Activated naive CD4-positive, alpha-beta T cell treated with anti-CD3 and anti-CD28 coated beads for 36 hours (primary cell): ENCODE measurements at regions not wholly inside any gene's neighbourhood (a gene's known extent, or its start where the extent isn't known, plus 50 kb on each side); places are given as distances from the start of the nearest gene placed in this dataset.
"Not testable (repeated sequence)": the region's sequence is repeated elsewhere in the genome, so short reads cannot be mapped to it uniquely, and the experiment has no call there.

Experiments used
- CTCF ChIA-PET: fragments of 350-600 bp; sonication (Branson Sonifier 250); formaldehyde crosslinking; loops from one replicate; lab custom pipeline; 2021; ENCODE audit warnings: antibody characterized with exemption; lab: Charles Lee
- DNase-seq: peaks from one replicate; pipeline ENCODE4 v3.0.0-alpha.2; 2020
- H3K27ac Mint-ChIP-seq: one replicate; pipeline ENCODE4 v1.8.0; 2021; ENCODE audit warnings: mild to moderate bottlenecking, mixed read lengths
- H3K27me3 Mint-ChIP-seq: one replicate; pipeline ENCODE4 v1.8.0; 2021; ENCODE audit warnings: low read depth, mixed read lengths
- H3K36me3 Mint-ChIP-seq: one replicate; pipeline ENCODE4 v1.8.0; 2021; ENCODE audit warnings: low read depth, mixed read lengths
- H3K4me1 Mint-ChIP-seq: one replicate; pipeline ENCODE4 v1.8.0; 2021; ENCODE audit warnings: low read depth, mixed read lengths
- H3K4me3 Mint-ChIP-seq: one replicate; pipeline ENCODE4 v1.8.0; 2021; ENCODE audit warnings: mild to moderate bottlenecking, moderate library complexity, mixed read lengths
- H3K9me3 Mint-ChIP-seq: one replicate; pipeline ENCODE4 v1.8.0; 2021; ENCODE audit warnings: mixed read lengths
- intact Hi-C: fragments of 100-400 bp; cut with micrococcal nuclease; formaldehyde crosslinking; loops from one replicate; pipeline ENCODE4 v1.15.1; 2023

DNA sequence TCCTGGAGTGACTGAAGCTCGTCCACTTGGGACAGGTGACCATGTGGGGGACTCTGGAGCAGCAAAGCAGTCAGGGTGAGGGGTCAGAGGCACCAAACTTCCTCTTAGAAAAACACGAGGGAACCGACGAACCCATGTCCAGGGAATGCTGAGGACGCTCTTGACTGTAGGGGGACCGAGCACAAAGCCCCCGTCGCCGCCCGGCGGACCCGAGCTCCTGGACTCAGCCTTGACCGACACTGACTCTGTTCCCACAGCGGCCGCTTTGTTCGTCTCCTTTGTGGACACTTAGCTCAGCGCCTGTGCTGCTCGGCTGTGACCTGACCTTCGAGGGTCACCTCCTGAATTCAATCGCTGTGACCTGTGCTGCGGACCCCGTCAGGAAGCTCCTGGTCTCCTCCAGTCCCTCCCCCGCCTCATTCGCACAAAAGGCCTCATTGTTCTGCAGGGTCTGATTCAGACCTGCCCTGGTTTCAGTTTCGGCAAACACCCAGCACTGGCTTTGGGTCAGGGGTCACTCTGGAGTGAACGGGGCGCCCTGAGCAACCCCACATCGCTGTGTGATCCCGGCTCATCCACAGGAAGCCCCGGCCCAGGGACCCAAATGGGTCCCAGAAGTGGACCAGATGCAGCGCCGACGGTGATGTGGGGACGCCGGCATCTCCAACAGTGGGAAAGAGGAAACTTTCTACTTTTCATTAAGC lies 454.8 kb downstream of the PREX1 start:
- H3K4me3 Mint-ChIP-seq, H3K4me1 Mint-ChIP-seq, CTCF ChIA-PET, intact Hi-C loops, H3K36me3 Mint-ChIP-seq, H3K27ac Mint-ChIP-seq, H3K9me3 Mint-ChIP-seq, DNase-seq: not testable (repeated sequence)
- peaks cover 13% of the 10 kb centered on the region for H3K27me3 Mint-ChIP-seq

DNA sequence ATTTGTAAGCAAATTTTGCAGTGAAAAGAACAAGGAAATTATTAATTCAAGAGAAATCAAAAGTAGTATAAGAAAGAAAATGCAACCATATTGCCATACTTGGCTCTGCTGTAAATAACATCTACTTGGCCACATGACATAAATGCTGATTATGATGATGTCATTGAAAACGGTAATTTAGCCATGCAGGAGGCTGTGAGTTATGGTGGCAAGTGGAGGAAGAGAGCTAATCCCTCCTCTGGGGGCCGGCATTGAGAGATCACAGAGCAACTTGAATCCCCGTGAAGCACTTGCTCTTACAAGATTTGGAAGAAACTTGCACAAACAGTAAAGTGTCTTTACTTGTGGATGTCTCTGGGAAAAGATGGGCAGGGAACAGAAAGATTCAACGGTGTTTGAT lies 456.6 kb downstream of the PREX1 start:
- H3K4me3 Mint-ChIP-seq: no peak overlapping the region
- peaks cover 2% of the 10 kb centered on the region for H3K9me3 Mint-ChIP-seq
- H3K36me3 Mint-ChIP-seq: no peaks in the 10 kb centered on the region
- H3K4me1 Mint-ChIP-seq: peaks cover 8% of the 10 kb centered on the region
- no peak for DNase-seq
- H3K27ac Mint-ChIP-seq: no peak overlapping the region
- intact Hi-C loops: no loop called here
- CTCF ChIA-PET: no interaction called here
- H3K27me3 Mint-ChIP-seq: peaks cover 17% of the 10 kb centered on the region

DNA sequence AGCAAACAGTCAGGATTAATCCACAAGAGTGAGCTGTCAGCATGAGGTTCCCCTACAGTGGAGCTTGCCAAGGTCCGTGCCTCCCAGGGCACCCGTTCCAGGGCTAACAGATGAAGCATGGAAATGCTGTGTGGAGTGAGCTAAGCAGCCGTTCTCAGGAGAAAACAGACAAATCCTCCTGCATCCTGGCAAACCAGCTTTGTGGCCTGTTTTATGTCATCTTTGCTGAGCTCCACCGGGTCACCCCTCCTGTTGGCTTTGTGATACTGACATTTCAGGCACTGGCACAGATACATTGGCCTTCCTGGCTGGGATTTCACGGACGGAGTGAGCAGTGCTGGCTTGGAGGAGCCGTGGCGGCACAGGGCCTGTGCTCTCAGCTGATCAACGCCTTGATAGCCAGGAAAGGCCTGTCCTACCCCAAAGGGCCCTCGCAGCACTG lies 459.2 kb downstream of the PREX1 start:
- DNase-seq, H3K36me3 Mint-ChIP-seq, intact Hi-C loops, CTCF ChIA-PET, H3K9me3 Mint-ChIP-seq, H3K27me3 Mint-ChIP-seq, H3K4me3 Mint-ChIP-seq, H3K4me1 Mint-ChIP-seq, H3K27ac Mint-ChIP-seq: not testable (repeated sequence)

DNA sequence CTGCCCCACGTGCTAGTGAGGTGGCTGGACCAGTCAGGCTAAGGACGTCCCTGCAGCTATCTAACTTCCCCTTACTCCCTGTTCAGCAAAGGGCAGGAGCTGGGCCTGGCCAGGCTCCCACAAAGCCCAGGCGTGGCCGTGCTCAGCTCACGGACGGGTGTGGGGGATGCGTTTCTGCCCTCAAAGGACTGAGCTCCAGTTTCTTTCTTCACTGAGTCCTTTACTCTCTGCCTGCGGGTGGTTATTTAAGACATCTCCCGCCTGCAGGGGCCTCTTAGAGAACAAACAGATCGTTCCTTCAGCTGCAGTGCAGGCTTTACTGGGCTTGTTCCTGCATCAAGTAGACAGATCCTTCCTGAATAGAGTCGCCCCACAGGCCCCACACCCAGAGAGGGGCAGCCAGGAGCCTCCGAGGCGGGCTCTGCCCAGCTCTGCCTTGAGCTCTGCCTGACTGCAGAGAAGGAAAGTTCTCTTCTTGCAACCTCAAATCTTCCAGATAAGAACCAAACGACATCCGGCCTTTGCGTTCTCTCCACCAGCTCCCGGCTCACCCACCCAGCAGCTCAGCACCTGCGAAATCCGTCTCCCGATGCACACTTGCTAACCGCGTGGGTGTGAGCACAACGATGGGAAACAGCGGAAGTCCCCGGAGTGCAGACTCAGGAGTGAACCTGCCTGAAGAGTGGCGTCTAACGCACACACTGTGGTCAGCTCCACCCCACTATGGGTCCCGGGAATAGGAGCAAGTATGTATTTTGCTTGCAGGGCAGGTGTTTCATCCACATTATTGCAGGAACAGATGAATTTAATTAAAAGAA lies 460.0 kb downstream of the PREX1 start:
- H3K4me3 Mint-ChIP-seq, H3K4me1 Mint-ChIP-seq, H3K27ac Mint-ChIP-seq, H3K27me3 Mint-ChIP-seq, DNase-seq, H3K36me3 Mint-ChIP-seq, intact Hi-C loops, H3K9me3 Mint-ChIP-seq: not testable (repeated sequence)
- CTCF ChIA-PET: interaction anchor here (0.6 kb wide), 1 partner anchor 454 kb away, joined by 3 read pairs; no protein-coding TSS in a partner anchor

DNA sequence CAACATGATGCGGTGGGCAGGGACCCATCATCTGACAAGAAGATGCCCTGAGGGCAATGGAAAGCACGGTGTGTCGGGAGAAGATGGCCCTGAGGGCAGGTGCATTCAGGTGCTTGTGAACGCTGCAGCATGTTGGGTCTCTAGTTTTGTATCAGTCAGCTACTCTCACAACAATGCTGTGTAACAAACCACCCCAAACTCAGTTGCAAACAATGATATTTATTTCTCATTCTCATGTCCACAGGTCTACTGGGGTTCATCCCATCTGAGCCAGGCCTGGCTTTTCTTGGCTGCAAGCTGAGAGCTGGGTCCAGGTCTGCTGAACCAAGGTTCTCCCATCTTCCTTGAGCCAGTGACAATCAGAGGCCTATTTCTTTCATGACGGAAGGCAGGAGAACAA lies 461.6 kb downstream of the PREX1 start:
- Mint-ChIP-seq H3K4me3 (no peak overlapping the region), H3K27ac (no peak overlapping the region), H3K9me3 (peaks cover 4% of the 10 kb centered on the region), H3K36me3 (no peaks in the 10 kb centered on the region), H3K27me3 (peaks cover 9% of the 10 kb centered on the region), H3K4me1 (peaks cover 5% of the 10 kb centered on the region)
- DNase-seq: no peak
- CTCF ChIA-PET: no interaction called here
- intact Hi-C loops: no loop called here

DNA sequence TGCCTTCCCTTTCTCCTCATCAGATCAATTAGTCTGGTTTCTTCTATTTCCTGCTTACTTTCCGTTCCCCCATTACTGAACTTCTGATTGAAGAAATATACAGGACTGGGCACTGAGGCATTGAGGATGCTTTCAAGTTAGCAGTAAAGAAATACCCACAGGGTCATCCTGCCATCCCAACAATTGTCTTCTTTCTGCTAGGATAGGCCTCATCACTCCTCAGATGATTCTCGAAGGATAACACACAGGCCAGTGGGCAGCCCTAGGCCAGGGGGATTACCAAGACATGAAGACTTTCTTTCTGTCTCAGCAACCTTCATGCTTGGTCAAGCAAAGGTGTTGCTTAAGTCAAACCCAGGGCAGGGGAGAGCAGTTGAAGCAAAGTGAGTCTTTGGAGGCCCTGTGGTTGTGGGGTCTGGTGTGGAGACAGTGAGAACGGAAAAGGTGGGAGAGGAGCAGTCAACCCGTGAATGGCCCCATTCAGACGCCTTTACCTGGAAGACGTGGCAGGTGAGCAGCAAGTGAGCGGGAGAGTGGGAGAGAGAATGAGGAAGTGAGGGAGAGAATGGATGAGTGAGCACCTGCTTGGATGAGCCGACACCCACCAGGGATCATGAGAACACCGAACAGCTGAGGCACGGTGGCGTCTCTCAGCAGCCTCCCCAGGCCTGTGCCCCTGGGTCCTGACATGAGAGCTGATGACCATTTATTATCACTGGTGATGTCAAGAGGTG lies 462.9 kb downstream of the PREX1 start:
- Mint-ChIP-seq H3K36me3 (no peaks in the 10 kb centered on the region), H3K9me3 (peaks cover 4% of the 10 kb centered on the region), H3K4me3 (no peak overlapping the region), H3K27me3 (peaks cover 13% of the 10 kb centered on the region), H3K27ac (no peak overlapping the region), H3K4me1 (peaks cover 5% of the 10 kb centered on the region)
- no peak for DNase-seq
- CTCF ChIA-PET: interaction anchor here (0.8 kb wide), 1 partner anchor 10 kb away, joined by 3 read pairs; no protein-coding TSS in a partner anchor
- intact Hi-C loops: no loop called here

DNA sequence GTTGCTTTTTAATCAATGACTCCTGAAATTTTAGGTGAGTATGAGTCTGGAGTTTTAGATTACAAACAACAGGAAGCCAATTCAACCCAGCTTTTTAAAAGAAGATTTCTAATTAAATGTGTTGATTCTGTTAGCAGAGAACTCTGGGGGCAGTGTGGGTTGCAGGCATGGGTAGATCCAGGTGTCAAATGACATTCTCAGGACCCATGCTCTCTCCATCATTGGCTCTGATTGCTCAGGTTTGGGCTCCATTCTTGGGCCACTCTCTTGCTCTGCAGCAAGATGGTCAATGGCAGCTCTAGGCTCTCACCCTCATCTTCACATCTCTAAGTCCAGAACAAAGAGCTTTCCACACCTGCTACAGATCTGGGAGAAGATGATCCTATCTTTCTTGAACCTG lies 463.7 kb downstream of the PREX1 start:
- Mint-ChIP-seq H3K27ac (no peak overlapping the region), H3K27me3 (peaks cover 13% of the 10 kb centered on the region), H3K4me3 (no peak overlapping the region), H3K4me1 (peaks cover 5% of the 10 kb centered on the region), H3K36me3 (no peaks in the 10 kb centered on the region), H3K9me3 (peaks cover 4% of the 10 kb centered on the region)
- intact Hi-C loops: no loop called here
- DNase-seq: no peak
- CTCF ChIA-PET: interaction anchor here (0.6 to 0.8 kb wide), 2 partner anchors 9 to 39 kb away, joined by 3 read pairs; no protein-coding TSS in a partner anchor

DNA sequence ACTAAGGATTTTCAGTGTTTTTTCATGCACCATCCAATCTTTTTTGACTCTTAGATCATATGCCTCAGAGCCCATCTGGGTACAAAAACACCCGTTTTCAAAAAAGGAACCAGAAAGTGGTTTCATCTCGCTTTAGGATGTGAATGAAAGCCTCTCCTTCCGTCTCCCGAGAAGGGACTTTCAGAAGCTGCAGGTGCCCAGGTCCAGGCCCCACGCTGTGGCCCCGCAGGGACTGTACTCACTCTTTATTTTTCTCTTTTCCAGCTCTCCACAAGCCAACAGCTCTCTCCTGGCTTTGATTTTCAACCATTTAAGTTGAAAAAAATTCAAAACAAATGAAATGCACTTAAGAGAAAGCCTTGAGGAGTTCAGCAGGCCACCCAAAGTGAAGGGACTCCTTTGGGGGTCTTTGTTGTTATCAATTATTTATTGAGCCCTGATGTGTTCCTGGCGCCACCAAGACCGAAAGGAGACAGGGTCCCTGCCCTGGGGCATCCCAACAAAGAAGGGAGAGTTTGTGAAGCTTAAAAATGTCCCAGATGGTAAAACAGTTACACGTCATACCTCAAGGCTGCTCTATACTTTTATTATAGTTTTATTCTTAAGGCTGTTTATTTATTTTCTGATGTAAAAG lies 467.3 kb downstream of the PREX1 start:
- Mint-ChIP-seq H3K27me3 (peaks cover 10% of the 10 kb centered on the region), H3K4me1 (no peaks in the 10 kb centered on the region), H3K4me3 (no peak overlapping the region), H3K9me3 (no peaks in the 10 kb centered on the region), H3K36me3 (no peaks in the 10 kb centered on the region), H3K27ac (no peak overlapping the region)
- intact Hi-C loops: no loop called here
- CTCF ChIA-PET: no interaction called here
- DNase-seq: no peak

DNA sequence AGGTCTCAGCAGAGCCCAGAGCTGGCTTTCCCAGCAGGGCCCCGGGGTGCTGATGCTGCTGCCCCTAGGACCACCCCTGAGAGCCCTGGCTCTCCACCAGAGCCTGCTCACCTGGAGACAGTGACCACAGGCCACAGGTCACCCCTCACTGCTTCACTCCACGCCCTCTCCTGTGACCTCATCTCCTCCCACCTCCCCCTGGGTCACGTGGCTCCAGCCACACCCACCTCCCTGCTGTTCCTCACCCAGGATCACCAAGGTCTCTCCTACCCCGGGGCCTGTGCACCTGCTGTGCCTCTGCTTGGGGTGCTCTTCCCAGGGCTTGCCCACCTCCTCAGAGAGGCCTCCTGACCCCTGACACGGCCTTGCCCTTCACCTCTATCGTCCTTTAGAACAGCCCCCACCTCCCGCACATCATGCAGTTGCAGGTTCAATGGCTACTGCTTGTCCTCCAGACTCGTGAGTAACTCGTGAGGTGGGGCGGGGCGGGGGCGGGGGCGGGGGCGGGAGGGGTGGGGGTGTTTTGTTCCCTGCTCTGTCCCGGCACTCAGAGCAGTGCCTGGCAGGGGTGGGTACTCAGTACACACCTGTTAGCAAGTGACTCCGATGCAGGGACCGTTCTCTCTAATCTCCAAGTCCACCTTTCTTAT lies 468.0 kb downstream of the PREX1 start:
- H3K27ac Mint-ChIP-seq: no peak overlapping the region
- intact Hi-C loops: no loop called here
- peaks cover 8% of the 10 kb centered on the region for H3K27me3 Mint-ChIP-seq
- H3K9me3 Mint-ChIP-seq: no peaks in the 10 kb centered on the region
- CTCF ChIA-PET: interaction anchor here (0.5 kb wide), 1 partner anchor 56 kb away, joined by 4 read pairs; no protein-coding TSS in a partner anchor
- H3K4me3 Mint-ChIP-seq: no peak overlapping the region
- DNase-seq: no peak
- no peaks in the 10 kb centered on the region for H3K36me3 Mint-ChIP-seq
- no peaks in the 10 kb centered on the region for H3K4me1 Mint-ChIP-seq

DNA sequence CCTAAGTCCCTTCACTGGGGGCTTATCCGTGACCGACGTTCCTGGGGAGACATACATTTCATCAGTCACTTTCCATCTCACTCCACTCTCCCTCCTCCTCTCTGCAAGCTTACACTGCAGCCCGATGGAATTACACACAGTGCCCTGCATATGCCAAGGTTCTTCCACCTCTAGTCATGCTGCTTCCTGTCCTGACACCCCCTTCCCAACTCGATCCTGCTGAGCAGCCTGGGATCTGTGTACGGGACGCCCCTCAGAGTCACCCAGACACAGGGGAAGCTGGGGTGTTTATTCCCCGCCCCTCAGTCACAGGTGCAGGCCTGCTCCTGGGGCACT lies 468.8 kb downstream of the PREX1 start:
- DNase-seq, intact Hi-C loops, H3K27ac Mint-ChIP-seq, H3K36me3 Mint-ChIP-seq, H3K9me3 Mint-ChIP-seq, H3K4me3 Mint-ChIP-seq, H3K4me1 Mint-ChIP-seq, H3K27me3 Mint-ChIP-seq, CTCF ChIA-PET: not testable (repeated sequence)

DNA sequence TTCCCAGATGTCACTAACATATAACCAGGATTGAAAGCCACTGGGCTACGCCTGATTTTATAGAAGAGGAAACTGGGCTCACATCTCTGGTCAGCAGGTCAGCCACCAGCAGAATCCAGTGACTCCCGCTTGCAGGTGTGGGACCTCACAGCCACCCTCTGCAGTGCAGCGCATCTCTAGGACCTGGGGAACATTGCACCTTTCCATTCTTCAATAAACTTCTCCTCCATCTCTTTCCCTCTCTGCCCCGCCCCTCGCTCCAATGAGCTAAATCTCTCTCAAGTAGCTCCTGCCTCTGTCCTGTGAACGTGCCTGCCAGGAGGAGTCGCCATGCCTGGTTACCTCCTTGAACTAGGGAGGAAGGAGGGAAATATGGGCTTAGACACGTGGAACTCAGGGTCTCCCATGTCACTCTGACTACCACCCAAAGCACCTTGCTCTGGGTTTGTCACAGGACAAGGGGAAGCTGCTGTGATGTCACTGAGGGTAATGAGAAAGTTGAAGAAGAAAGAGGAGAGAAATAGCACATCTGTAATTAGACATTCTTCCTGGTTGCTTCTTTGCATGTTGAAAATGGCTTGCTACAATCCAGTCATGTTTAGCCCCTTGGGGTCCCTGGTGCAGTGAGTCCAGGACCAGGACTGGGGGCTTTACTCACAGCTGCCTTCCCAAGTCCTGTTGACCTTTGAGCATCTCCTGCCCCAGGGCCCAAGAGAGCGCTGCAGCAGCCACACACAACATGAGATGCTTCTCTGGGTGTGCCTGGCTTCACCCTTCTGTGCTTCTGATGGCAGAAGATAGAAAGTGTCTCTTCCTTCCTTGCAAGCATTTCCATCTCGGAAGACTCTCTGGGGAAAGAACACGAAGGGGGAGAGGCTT lies 469.4 kb downstream of the PREX1 start:
- intact Hi-C loops: no loop called here
- no peak for DNase-seq
- Mint-ChIP-seq H3K4me1 (no peaks in the 10 kb centered on the region), H3K9me3 (peaks cover 4% of the 10 kb centered on the region), H3K4me3 (no peak overlapping the region), H3K27ac (no peak overlapping the region), H3K36me3 (no peaks in the 10 kb centered on the region), H3K27me3 (peaks cover 8% of the 10 kb centered on the region)
- CTCF ChIA-PET: no interaction called here
